KMS-11 (cell line): ENCODE measurements at regions not wholly inside any gene's neighbourhood (a gene's known extent, or its start where the extent isn't known, plus 50 kb on each side); places are given as distances from the start of the nearest gene placed in this dataset.

Experiments
- H2AFZ ChIP-seq: fragments of 200-600 bp; sonication (generic); 2 replicates; pipeline ENCODE4 v1.6.1; 2016; ENCODE audit warnings: antibody characterized with exemption, mixed run types, low read depth
- H3K27ac ChIP-seq: fragments of 200-600 bp; sonication (generic); 2 replicates; pipeline ENCODE4 v1.6.1; 2016; ENCODE audit warnings: mild to moderate bottlenecking, mixed run types
- H3K27me3 ChIP-seq: fragments of 200-600 bp; sonication (generic); 2 replicates; pipeline ENCODE4 v1.6.1; 2017; ENCODE audit warnings: mild to moderate bottlenecking, low read depth, mixed run types, moderate library complexity; ENCODE audit not compliant: insufficient read depth
- H3K36me3 ChIP-seq: fragments of 200-600 bp; sonication (generic); 2 replicates; pipeline ENCODE4 v1.6.1; 2017; ENCODE audit warnings: mild to moderate bottlenecking, mixed run types; ENCODE audit not compliant: insufficient read depth
- H3K4me1 ChIP-seq: fragments of 200-600 bp; sonication (generic); 2 replicates; pipeline ENCODE4 v1.6.1; 2016; ENCODE audit warnings: mild to moderate bottlenecking, low read depth, mixed run types; ENCODE audit not compliant: poor library complexity, severe bottlenecking
- H3K4me2 ChIP-seq: fragments of 200-600 bp; sonication (generic); 2 replicates; pipeline ENCODE4 v1.7.0; 2016; ENCODE audit warnings: mild to moderate bottlenecking, mixed run types
- H3K4me3 ChIP-seq: fragments of 200-600 bp; sonication (generic); IDR thresholded peaks from 2 replicates; pipeline ENCODE4 v1.6.1; 2017; ENCODE audit warnings: low read depth, low read length, mixed read lengths; ENCODE audit not compliant: insufficient read depth
- H3K79me2 ChIP-seq: fragments of 200-600 bp; sonication (generic); 2 replicates; pipeline ENCODE4 v1.6.1; 2016; ENCODE audit warnings: low read depth, mixed run types; ENCODE audit not compliant: insufficient read depth
- H3K9ac ChIP-seq: fragments of 200-600 bp; sonication (generic); 2 replicates; pipeline ENCODE4 v1.6.1; 2016; ENCODE audit warnings: mild to moderate bottlenecking, mixed run types
- H4K20me1 ChIP-seq: fragments of 200-600 bp; sonication (generic); 2 replicates; pipeline ENCODE4 v1.6.1; 2016; ENCODE audit warnings: mild to moderate bottlenecking, mixed run types; ENCODE audit not compliant: insufficient read depth
- CTCF ChIP-seq: fragments of 200-600 bp; sonication (generic); conservative IDR thresholded peaks from 2 replicates; pipeline ENCODE4 v1.6.1; 2017; ENCODE audit warnings: low read depth, mild to moderate bottlenecking, antibody characterized with exemption, low read length, moderate library complexity, mixed read lengths

- Histone ChIP-seq H3K27ac (no peak overlapping the region), H3K79me2 (no peaks in the 10 kb centered on the region), H3K27me3 (no peaks in the 10 kb centered on the region), H3K4me3 (no peak overlapping the region), H3K9ac (no peak overlapping the region), H3K4me1 (no peaks in the 10 kb centered on the region), H3K4me2 (no peak overlapping the region), H3K36me3 (no peaks in the 10 kb centered on the region), H4K20me1 (no peaks in the 10 kb centered on the region), H2AFZ (no peak overlapping the region)
- no peak for TF ChIP-seq CTCF
These were observed 152.3 kb downstream of the SLC6A15 start for GRCh38 chr12:84760091-84760865.

- Histone ChIP-seq H4K20me1 (no peaks in the 10 kb centered on the region), H2AFZ (no peak overlapping the region), H3K4me1 (no peaks in the 10 kb centered on the region), H3K27ac (no peak overlapping the region), H3K4me2 (no peak overlapping the region), H3K27me3 (no peaks in the 10 kb centered on the region), H3K79me2 (no peaks in the 10 kb centered on the region), H3K4me3 (no peak overlapping the region), H3K9ac (no peak overlapping the region), H3K36me3 (no peaks in the 10 kb centered on the region)
- no peak for TF ChIP-seq CTCF
These were observed 154.6 kb downstream of the SLC6A15 start for GRCh38 chr12:84757978-84758377.

- no peaks in the 10 kb centered on the region for H3K36me3 ChIP-seq
- no peaks in the 10 kb centered on the region for H3K4me1 ChIP-seq
- no peak overlapping the region for H3K27ac ChIP-seq
- no peaks in the 10 kb centered on the region for H4K20me1 ChIP-seq
- H2AFZ ChIP-seq = no peak overlapping the region
- H3K79me2 ChIP-seq = no peaks in the 10 kb centered on the region
- H3K4me3 ChIP-seq = no peak overlapping the region
- no peak overlapping the region for H3K9ac ChIP-seq
- no peak overlapping the region for H3K4me2 ChIP-seq
- TF ChIP-seq CTCF = no peak
- H3K27me3 ChIP-seq = no peaks in the 10 kb centered on the region
These were observed 155.6 kb downstream of the SLC6A15 start for GRCh38 chr12:84756961-84757360.

- Histone ChIP-seq H3K79me2 (no peaks in the 10 kb centered on the region), H3K36me3 (no peaks in the 10 kb centered on the region), H3K9ac (no peak overlapping the region), H3K4me1 (no peaks in the 10 kb centered on the region), H3K27me3 (no peaks in the 10 kb centered on the region), H3K27ac (no peak overlapping the region), H2AFZ (no peak overlapping the region), H3K4me2 (no peak overlapping the region), H3K4me3 (no peak overlapping the region), H4K20me1 (no peaks in the 10 kb centered on the region)
- TF ChIP-seq CTCF = no peak
These were observed 167.5 kb downstream of the SLC6A15 start for GRCh38 chr12:84745127-84745526.
